ELF-1 (cell line): ENCODE measurements at regions not wholly inside any gene's neighbourhood (a gene's known extent, or its start where the extent isn't known, plus 50 kb on each side); places are given as distances from the start of the nearest gene placed in this dataset.

Source experiments
- DNase-seq: peaks from one replicate; pipeline ENCODE4 v3.0.0-alpha.2; 2016; ENCODE audit warnings: low read depth, low spot score

GRCh38 chr13:22495819-22496218 is 685.0 kb upstream of the SGCG start:
- DNase-seq = no peak

- DNase-seq = no peak
Observed at GRCh38 chr13:22496803-22497508, 683.8 kb upstream of the SGCG start.

- DNase-seq = no peak
Observed at GRCh38 chr13:22497991-22498780, 682.6 kb upstream of the SGCG start.

GRCh38 chr13:22499919-22500318 is 680.9 kb upstream of the SGCG start:
- no peak for DNase-seq

- no peak for DNase-seq
Observed at GRCh38 chr13:22505489-22505888, 675.3 kb upstream of the SGCG start.

GRCh38 chr13:22506096-22506691 is 674.6 kb upstream of the SGCG start:
- DNase-seq = no peak

GRCh38 chr13:22517544-22517943 is 663.2 kb upstream of the SGCG start:
- no peak for DNase-seq

GRCh38 chr13:22536851-22537250 is 643.9 kb upstream of the SGCG start:
- no peak for DNase-seq

- DNase-seq = no peak
Observed at GRCh38 chr13:22538400-22538799, 642.4 kb upstream of the SGCG start.

GRCh38 chr13:22549126-22549525 is 631.7 kb upstream of the SGCG start:
- no peak for DNase-seq

- DNase-seq = no peak
Observed at GRCh38 chr13:22561581-22561980, 619.2 kb upstream of the SGCG start.

- DNase-seq = no peak
Observed at GRCh38 chr13:22562116-22562515, 618.7 kb upstream of the SGCG start.

- no peak for DNase-seq
Observed at GRCh38 chr13:22563272-22563671, 617.5 kb upstream of the SGCG start.

- no peak for DNase-seq
Observed at GRCh38 chr13:22569811-22570210, 611.0 kb upstream of the SGCG start.

- DNase-seq = peak; percentile 49
Observed at GRCh38 chr13:22589880-22590279, 590.9 kb upstream of the SGCG start.

- no peak for DNase-seq
Observed at GRCh38 chr13:22592515-22592914, 588.3 kb upstream of the SGCG start.

- DNase-seq = no peak
Observed at GRCh38 chr13:22594041-22594440, 586.7 kb upstream of the SGCG start.

- DNase-seq = peak; percentile 14
Observed at GRCh38 chr13:22596171-22596863, 584.5 kb upstream of the SGCG start.

GRCh38 chr13:22599156-22599555 is 581.6 kb upstream of the SGCG start:
- no peak for DNase-seq

GRCh38 chr13:22618002-22618401 is 562.8 kb upstream of the SGCG start:
- no peak for DNase-seq

GRCh38 chr13:22625691-22626090 is 555.1 kb upstream of the SGCG start:
- no peak for DNase-seq

GRCh38 chr13:22629374-22629773 is 551.4 kb upstream of the SGCG start:
- DNase-seq = no peak
